Keratinocyte (primary cell): ENCODE measurements at regions not wholly inside any gene's neighbourhood (a gene's known extent, or its start where the extent isn't known, plus 50 kb on each side); places are given as distances from the start of the nearest gene placed in this dataset.

Experiments used
- DNase-seq: peaks from one replicate; pipeline ENCODE4 v3.0.0-alpha.2; 2011; ENCODE audit warnings: low read depth, missing footprints, low spot score
- FAIRE-seq: peaks from 2 replicates; lab custom pipeline; 2011; peaks lifted over from hg19 to GRCh38; lab: Jason Lieb, UNC
- H2AFZ ChIP-seq: 2 replicates; pipeline ENCODE4 v1.6.0; 2012; ENCODE audit warnings: low read length, control low read depth, inconsistent platforms; ENCODE audit not compliant: control insufficient read depth
- H3K27ac ChIP-seq: 2 replicates; pipeline ENCODE4 v1.5.1; 2011; ENCODE audit warnings: low read length; ENCODE audit not compliant: control insufficient read depth, insufficient read depth
- H3K27me3 ChIP-seq: 3 replicates; pipeline ENCODE4 v1.6.0; 2011; ENCODE audit warnings: low read length; ENCODE audit not compliant: control insufficient read depth, insufficient read depth; ENCODE audit errors: extremely low read depth
- H3K36me3 ChIP-seq, 2 experiments: 2 replicates in 1 of 2; 3 replicates in 1 of 2; pipeline ENCODE4 v1.5.1; 2011; ENCODE audit warnings: low read length in 2 of 2, mild to moderate bottlenecking in 1 of 2; ENCODE audit not compliant: control insufficient read depth in 2 of 2, insufficient read depth in 2 of 2; ENCODE audit errors: extremely low read depth in 1 of 2
- H3K4me1 ChIP-seq: 3 replicates; pipeline ENCODE4 v1.5.1; 2011; ENCODE audit warnings: low read length; ENCODE audit not compliant: control insufficient read depth, insufficient read depth; ENCODE audit errors: extremely low read depth
- H3K4me2 ChIP-seq: 3 replicates; pipeline ENCODE4 v1.6.0; 2011; ENCODE audit warnings: low read depth, low read length; ENCODE audit not compliant: control insufficient read depth, insufficient read depth; ENCODE audit errors: extremely low read depth
- H3K4me3 ChIP-seq, 3 experiments: fragments of 200-600 bp in 1 of 3; sonication (generic) in 1 of 3; 2 replicates in 2 of 3; 3 replicates in 1 of 3; pipeline ENCODE4 v1.5.1; 2011 to 2016; ENCODE audit warnings: low read length in 3 of 3, mild to moderate bottlenecking in 3 of 3, control low read depth in 2 of 3, inconsistent platforms in 1 of 3, low read depth in 1 of 3, mixed read lengths in 1 of 3, mixed run types in 1 of 3, moderate library complexity in 1 of 3; ENCODE audit not compliant: control insufficient read depth in 2 of 3, insufficient read depth in 2 of 3; ENCODE audit errors: extremely low read depth in 1 of 3
- H3K79me2 ChIP-seq: 2 replicates; pipeline ENCODE4 v1.6.0; 2012; ENCODE audit warnings: low read length; ENCODE audit not compliant: control insufficient read depth, insufficient read depth
- H3K9ac ChIP-seq: 3 replicates; pipeline ENCODE4 v1.6.0; 2011; ENCODE audit warnings: low read length; ENCODE audit not compliant: control insufficient read depth, insufficient read depth; ENCODE audit errors: extremely low read depth
- H3K9me1 ChIP-seq: 3 replicates; pipeline ENCODE4 v1.6.0; 2011; ENCODE audit warnings: low read length; ENCODE audit not compliant: control insufficient read depth, insufficient read depth; ENCODE audit errors: extremely low read depth
- H3K9me3 ChIP-seq: 2 replicates; pipeline ENCODE4 v1.5.1; 2012; ENCODE audit warnings: low read depth, low read length; ENCODE audit not compliant: control insufficient read depth
- H4K20me1 ChIP-seq: 3 replicates; pipeline ENCODE4 v1.6.0; 2011; ENCODE audit warnings: low read length; ENCODE audit not compliant: control insufficient read depth, insufficient read depth; ENCODE audit errors: extremely low read depth
- EZH2 ChIP-seq: IDR thresholded peaks from one replicate; pipeline ENCODE4 v1.6.1; 2012; ENCODE audit warnings: inconsistent platforms, mild to moderate bottlenecking, low read length, moderate library complexity
- dilution Hi-C: fragments of 300-500 bp; cut with MboI; formaldehyde crosslinking; loops from one replicate; pipeline ENCODE4 v1.7.0; 2020; ENCODE audit warnings: low sequenced_read_pairs; ENCODE audit not compliant: extremely low pct_ligation_motif_present
- TF ChIP-seq, protein P1 (sequence below), 3 experiments: IDR thresholded peaks in 1 of 3; conservative IDR thresholded peaks in 1 of 3; optimal IDR thresholded peaks in 1 of 3; 2 replicates in 2 of 3; 3 replicates in 1 of 3; pipeline versions ENCODE3 to v1.5.1; 2011; ENCODE audit warnings: low read length in 3 of 3, mild to moderate bottlenecking in 3 of 3, moderate library complexity in 2 of 3, control low read depth in 1 of 3, inconsistent platforms in 1 of 3; ENCODE audit not compliant: insufficient read depth in 2 of 3; ENCODE audit errors: extremely low read depth in 1 of 3

DNA sequence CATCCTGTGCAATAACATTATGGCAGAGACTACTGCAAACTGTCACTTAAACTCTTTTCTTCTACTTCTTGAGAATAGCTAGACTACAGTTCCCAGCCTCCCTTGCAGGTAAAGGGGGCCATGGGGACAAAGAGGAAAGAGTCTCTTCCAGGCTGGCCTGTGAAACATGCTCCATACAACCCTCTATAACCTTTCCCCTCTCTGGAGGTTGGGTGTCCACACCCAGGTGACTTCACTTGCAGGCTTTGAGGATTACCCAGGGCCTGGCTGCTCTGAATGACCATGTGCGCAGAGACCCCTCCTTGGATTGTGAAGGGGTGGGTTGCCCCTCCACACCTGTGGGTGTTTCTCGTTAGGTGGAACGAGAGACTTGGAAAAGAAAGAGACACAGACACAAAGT is 84.1 kb downstream of the SEC61G start:
- Histone ChIP-seq H3K9me1 (no peaks in the 10 kb centered on the region), H3K4me1 (no peaks in the 10 kb centered on the region), H3K36me3 (no peaks in the 10 kb centered on the region), H3K9me3 (no peaks in the 10 kb centered on the region), H3K79me2 (no peaks in the 10 kb centered on the region), H2AFZ (no peak overlapping the region), H3K27ac (no peak overlapping the region), H3K4me3 (no peak overlapping the region), H3K9ac (no peak overlapping the region), H3K27me3 (peaks cover 8% of the 10 kb centered on the region), H3K4me2 (no peak overlapping the region), H4K20me1 (no peaks in the 10 kb centered on the region)
- TF ChIP-seq, protein P1, sequence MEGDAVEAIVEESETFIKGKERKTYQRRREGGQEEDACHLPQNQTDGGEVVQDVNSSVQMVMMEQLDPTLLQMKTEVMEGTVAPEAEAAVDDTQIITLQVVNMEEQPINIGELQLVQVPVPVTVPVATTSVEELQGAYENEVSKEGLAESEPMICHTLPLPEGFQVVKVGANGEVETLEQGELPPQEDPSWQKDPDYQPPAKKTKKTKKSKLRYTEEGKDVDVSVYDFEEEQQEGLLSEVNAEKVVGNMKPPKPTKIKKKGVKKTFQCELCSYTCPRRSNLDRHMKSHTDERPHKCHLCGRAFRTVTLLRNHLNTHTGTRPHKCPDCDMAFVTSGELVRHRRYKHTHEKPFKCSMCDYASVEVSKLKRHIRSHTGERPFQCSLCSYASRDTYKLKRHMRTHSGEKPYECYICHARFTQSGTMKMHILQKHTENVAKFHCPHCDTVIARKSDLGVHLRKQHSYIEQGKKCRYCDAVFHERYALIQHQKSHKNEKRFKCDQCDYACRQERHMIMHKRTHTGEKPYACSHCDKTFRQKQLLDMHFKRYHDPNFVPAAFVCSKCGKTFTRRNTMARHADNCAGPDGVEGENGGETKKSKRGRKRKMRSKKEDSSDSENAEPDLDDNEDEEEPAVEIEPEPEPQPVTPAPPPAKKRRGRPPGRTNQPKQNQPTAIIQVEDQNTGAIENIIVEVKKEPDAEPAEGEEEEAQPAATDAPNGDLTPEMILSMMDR (optimal IDR thresholded peaks at IDR 0.05 in 1 of 3, IDR thresholded peaks at IDR 0.05 in 1 of 3, conservative IDR thresholded peaks at IDR 0.05 in 1 of 3; ENCODE audit: extremely low read depth in 1 of 3, insufficient read depth in 2 of 3, low read length in 3 of 3): no peak
- TF ChIP-seq EZH2: no peak
- no peak for FAIRE-seq
- dilution Hi-C loops: no loop called here
- no peak for DNase-seq

DNA sequence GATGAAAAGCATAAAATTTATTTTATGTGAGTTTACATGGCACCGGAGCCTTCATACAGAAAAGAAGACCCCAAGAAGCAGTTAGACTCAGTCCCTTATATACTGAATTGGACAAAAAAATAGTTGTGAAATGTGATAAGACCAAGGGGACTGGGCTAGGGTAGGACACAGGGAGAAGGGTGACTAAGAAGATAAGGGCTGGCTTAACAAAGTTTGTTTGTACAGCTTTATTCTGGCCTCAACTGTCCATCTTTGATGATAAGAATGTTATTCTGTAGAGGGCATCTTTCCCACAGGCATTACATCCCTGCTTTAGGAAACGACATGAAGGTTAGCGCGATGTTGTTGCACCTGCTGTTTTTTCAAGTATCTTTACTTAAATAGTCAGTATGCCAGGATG is 86.5 kb downstream of the SEC61G start:
- dilution Hi-C loops: no loop called here
- Histone ChIP-seq H3K9me3 (no peaks in the 10 kb centered on the region), H3K4me1 (no peaks in the 10 kb centered on the region), H3K27me3 (peaks cover 8% of the 10 kb centered on the region), H4K20me1 (no peaks in the 10 kb centered on the region), H3K36me3 (no peaks in the 10 kb centered on the region), H3K9me1 (no peaks in the 10 kb centered on the region), H3K4me2 (no peak overlapping the region), H3K27ac (no peak overlapping the region), H3K9ac (no peak overlapping the region), H2AFZ (no peak overlapping the region), H3K4me3 (no peak overlapping the region), H3K79me2 (no peaks in the 10 kb centered on the region)
- FAIRE-seq: no peak
- no peak for DNase-seq
- TF ChIP-seq, protein P1 (optimal IDR thresholded peaks at IDR 0.05 in 1 of 3, IDR thresholded peaks at IDR 0.05 in 1 of 3, conservative IDR thresholded peaks at IDR 0.05 in 1 of 3; ENCODE audit: extremely low read depth in 1 of 3, insufficient read depth in 2 of 3, low read length in 3 of 3): no peak
- no peak for TF ChIP-seq EZH2
